NB4 (cell line): ENCODE measurements at regions not wholly inside any gene's neighbourhood (a gene's known extent, or its start where the extent isn't known, plus 50 kb on each side); places are given as distances from the start of the nearest gene placed in this dataset.
"Not testable (repeated sequence)": the region's sequence is repeated elsewhere in the genome, so short reads cannot be mapped to it uniquely, and the experiment has no call there.

Source experiments
- DNase-seq: peaks from one replicate; pipeline ENCODE4 v3.0.0; 2010; ENCODE audit warnings: low read depth
- H3K4me3 ChIP-seq: one replicate; pipeline ENCODE4 v1.5.1; 2011; ENCODE audit warnings: mild to moderate bottlenecking, low read depth, low read length, moderate library complexity
- MYC ChIP-seq: IDR thresholded peaks from 2 replicates; pipeline ENCODE4 v1.6.1; 2011; ENCODE audit warnings: low read depth, low read length
- POLR2A ChIP-seq: IDR thresholded peaks from 2 replicates; pipeline ENCODE4 v1.6.1; 2011; ENCODE audit warnings: mild to moderate bottlenecking; ENCODE audit not compliant: insufficient read length; ENCODE audit errors: extremely low read depth
- TF ChIP-seq, protein P1 (sequence below): IDR thresholded peaks from one replicate; pipeline ENCODE4 v1.5.1; 2012; ENCODE audit warnings: low read depth, low read length
- TF ChIP-seq, protein P2 (sequence below): IDR thresholded peaks from 2 replicates; pipeline ENCODE4 v1.6.1; 2011; ENCODE audit warnings: low read depth, low read length

- not testable (repeated sequence) for DNase-seq, H3K4me3 ChIP-seq
Observed at GRCh38 chrX:31014474-31014873, 57.4 kb downstream of the FTHL17 start.

- DNase-seq: no peak
- TF ChIP-seq POLR2A (no peak), MYC (no peak)
- TF ChIP-seq, protein P1, sequence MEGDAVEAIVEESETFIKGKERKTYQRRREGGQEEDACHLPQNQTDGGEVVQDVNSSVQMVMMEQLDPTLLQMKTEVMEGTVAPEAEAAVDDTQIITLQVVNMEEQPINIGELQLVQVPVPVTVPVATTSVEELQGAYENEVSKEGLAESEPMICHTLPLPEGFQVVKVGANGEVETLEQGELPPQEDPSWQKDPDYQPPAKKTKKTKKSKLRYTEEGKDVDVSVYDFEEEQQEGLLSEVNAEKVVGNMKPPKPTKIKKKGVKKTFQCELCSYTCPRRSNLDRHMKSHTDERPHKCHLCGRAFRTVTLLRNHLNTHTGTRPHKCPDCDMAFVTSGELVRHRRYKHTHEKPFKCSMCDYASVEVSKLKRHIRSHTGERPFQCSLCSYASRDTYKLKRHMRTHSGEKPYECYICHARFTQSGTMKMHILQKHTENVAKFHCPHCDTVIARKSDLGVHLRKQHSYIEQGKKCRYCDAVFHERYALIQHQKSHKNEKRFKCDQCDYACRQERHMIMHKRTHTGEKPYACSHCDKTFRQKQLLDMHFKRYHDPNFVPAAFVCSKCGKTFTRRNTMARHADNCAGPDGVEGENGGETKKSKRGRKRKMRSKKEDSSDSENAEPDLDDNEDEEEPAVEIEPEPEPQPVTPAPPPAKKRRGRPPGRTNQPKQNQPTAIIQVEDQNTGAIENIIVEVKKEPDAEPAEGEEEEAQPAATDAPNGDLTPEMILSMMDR: no peak
- TF ChIP-seq, protein P2, sequence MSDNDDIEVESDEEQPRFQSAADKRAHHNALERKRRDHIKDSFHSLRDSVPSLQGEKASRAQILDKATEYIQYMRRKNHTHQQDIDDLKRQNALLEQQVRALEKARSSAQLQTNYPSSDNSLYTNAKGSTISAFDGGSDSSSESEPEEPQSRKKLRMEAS: no peak
Observed at GRCh38 chrX:31012509-31013025, 59.3 kb downstream of the FTHL17 start.

DNA sequence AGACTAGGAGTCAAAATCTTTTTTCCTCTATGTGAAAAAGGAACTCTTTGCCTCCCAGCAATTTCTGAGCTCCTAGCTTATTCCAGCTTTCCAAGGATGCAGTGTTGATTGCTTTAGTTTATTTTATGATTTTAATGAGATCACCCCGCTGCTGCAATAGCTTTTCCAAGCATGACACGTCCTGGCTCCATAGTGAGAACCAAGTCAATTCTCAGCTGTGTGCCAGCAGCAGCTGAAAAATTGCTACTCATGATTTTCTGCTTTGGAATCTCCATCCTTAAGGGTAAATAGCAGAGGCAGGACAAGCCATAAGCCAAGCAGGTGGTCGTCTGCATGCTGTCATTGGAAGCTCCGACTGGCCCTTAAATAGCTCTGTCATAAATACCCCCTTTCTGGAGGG lies 64.5 kb downstream of the FTHL17 start:
- no peak for TF ChIP-seq MYC
- TF ChIP-seq POLR2A: no peak
- TF ChIP-seq, protein P2: no peak
- TF ChIP-seq, protein P1: no peak
- H3K4me3 ChIP-seq: no peak overlapping the region
- DNase-seq: no peak

More at GRCh38 chrX:31012509-31013025, 59.3 kb downstream of the FTHL17 start:
- H3K4me3 ChIP-seq: no peak overlapping the region

DNA sequence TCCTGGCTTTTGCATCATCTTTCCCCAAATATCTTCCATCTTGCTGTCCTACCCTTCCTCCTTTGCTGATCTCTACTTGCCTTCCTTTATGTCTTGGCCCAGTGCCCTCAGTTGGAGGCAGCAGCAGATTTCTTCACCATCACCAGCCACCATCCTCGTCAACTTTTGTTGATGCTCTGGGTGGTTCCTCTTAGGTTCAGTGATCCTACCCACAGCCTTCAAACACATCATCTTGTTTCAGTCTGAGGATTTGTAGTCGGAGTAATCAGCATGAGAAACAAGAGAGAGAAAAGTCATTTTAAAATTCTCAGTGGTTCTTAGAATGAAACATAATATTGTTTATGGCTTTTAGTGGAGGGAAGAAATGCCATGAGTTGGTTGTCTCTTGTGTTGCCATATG lies 65.8 kb downstream of the FTHL17 start:
- no peak for DNase-seq
- TF ChIP-seq POLR2A: no peak
- TF ChIP-seq, protein P2: no peak
- no peak for TF ChIP-seq MYC
- TF ChIP-seq, protein P1: no peak
- H3K4me3 ChIP-seq: no peak overlapping the region

GRCh38 chrX:30997411-30997810 lies 74.4 kb downstream of the FTHL17 start:
- DNase-seq: no peak
- H3K4me3 ChIP-seq: no peak overlapping the region
- TF ChIP-seq, protein P1: no peak
- TF ChIP-seq MYC: no peak
- TF ChIP-seq, protein P2: no peak

- no peak for DNase-seq
- TF ChIP-seq POLR2A (no peak), MYC (no peak)
- TF ChIP-seq, protein P1: no peak
- TF ChIP-seq, protein P2: no peak
- no peak overlapping the region for H3K4me3 ChIP-seq
Observed at GRCh38 chrX:30995705-30996104, 76.1 kb downstream of the FTHL17 start.
